ENCODE measurements at regions not wholly inside any gene's neighbourhood (a gene's known extent, or its start where the extent isn't known, plus 50 kb on each side); places are given as distances from the start of the nearest gene placed in this dataset.

DNA sequence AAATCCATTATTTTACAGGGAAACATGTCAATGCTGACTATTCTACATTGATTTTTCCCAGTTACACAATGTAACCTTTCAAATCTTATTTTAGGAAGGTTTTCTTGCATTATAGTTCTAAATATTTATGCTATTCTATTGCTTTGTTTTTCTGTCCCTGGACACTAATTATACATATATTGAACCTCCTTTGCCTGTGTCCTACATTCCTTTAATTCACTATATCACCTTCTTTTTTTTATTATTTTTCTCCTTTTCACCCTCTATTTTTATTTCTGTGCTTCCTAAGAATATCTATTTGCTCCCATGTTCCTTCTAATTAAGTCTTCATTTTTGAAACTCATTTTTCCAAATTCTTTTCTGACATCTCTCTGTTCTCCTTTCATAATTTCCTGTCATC, 259.2 kb downstream of the TJP1 start:
- Mint-ChIP-seq H3K4me1 (no peaks in the 10 kb centered on the region), H3K4me3 (no peak overlapping the region), H3K9me3 (peaks cover 3 to 36% (median 11%) of the 10 kb centered on the region in 7 donors), H3K36me3 (peaks cover 0 to 16% of the 10 kb centered on the region in 2 donors), H3K27me3 (peaks cover 30 to 37% (median 30%) of the 10 kb centered on the region in 3 donors), H3K27ac (no peak overlapping the region)
- DNase-seq, result no peak
- ATAC-seq (ENCODE audit: low read depth in 2 of 2), result no peak

DNA sequence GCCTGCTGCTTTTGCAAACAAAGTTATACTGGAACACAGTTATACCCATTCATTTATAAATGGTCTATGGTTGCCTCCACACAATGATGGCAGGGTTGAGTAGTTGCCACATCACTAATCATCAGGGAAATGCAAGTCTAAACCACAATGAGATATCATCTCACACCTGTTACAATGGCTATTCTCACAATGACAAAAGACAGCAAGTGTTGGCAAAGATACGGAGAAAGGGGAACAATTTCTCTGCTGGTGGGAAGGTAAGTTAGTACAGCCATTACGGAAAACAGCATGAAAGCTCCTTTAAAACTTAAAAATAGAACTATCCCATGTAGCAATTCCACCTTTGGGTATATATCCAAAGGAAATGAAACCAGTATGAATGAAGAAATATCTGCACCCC, 261.4 kb downstream of the TJP1 start:
- no peak overlapping the region for H3K27ac Mint-ChIP-seq
- peaks cover 3 to 28% (median 11%) of the 10 kb centered on the region in 7 donors for H3K9me3 Mint-ChIP-seq
- no peak for DNase-seq
- H3K36me3 Mint-ChIP-seq, result peaks cover 0 to 7% of the 10 kb centered on the region in 2 donors
- no peaks in the 10 kb centered on the region for H3K4me1 Mint-ChIP-seq
- H3K4me3 Mint-ChIP-seq, result no peak overlapping the region
- no peak for ATAC-seq (ENCODE audit: low read depth in 2 of 2)
- H3K27me3 Mint-ChIP-seq, result peaks cover 13 to 25% (median 22%) of the 10 kb centered on the region in 3 donors

DNA sequence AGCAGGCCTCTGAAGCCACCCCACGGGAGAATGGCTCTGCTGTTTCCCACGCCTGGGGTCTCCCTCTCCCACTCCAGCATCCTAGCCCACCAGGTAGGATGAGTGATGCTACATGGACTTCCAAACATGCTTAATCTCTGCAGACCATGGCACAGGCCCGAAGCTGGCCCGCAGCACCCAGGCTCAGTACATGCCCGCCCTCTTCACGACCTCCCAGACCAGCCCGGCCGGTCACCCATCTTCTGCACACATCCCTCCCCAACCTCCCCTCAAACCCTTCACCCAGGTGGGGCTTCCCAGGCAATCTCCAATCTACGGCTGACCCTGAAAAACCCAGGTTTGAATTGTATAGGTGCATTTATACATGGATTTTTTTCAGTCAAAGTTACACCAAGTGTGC, 264.0 kb downstream of the TJP1 start:
- H3K4me3 Mint-ChIP-seq, result no peak overlapping the region
- no peak overlapping the region for H3K27ac Mint-ChIP-seq
- DNase-seq (no peak), ATAC-seq (ENCODE audit: low read depth in 2 of 2) (no peak)
- H3K4me1 Mint-ChIP-seq, result no peaks in the 10 kb centered on the region
- H3K9me3 Mint-ChIP-seq, result peaks cover 0 to 17% (median 10%) of the 10 kb centered on the region in 7 donors
- peaks cover 0 to 7% of the 10 kb centered on the region in 2 donors for H3K36me3 Mint-ChIP-seq
- peaks cover 13 to 19% (median 15%) of the 10 kb centered on the region in 3 donors for H3K27me3 Mint-ChIP-seq

DNA sequence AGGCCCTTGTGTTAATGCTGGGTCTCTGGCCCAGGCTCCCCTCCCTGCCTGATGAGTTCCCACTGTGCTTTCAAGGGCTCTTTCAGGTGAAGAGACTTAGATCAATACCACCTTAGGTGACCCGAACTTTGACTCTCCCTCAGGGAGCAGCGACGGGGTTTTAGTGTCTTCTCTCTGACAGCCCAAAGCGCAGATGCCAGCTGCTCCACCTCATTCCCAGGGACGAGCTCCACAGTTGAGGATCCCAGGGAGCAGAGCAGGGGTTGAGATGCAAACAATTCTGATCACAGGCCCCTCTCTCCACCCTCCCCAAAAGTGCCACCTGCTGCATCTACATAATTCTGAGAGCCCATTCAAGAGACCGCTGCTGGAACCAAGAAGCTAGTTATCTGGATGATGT, 265.1 kb downstream of the TJP1 start:
- H3K9me3 Mint-ChIP-seq, result peaks cover 0 to 18% (median 8%) of the 10 kb centered on the region in 7 donors
- no peaks in the 10 kb centered on the region for H3K4me1 Mint-ChIP-seq
- H3K36me3 Mint-ChIP-seq, result peaks cover 0 to 6% of the 10 kb centered on the region in 2 donors
- ATAC-seq (ENCODE audit: low read depth in 2 of 2), result no peak
- no peak overlapping the region for H3K4me3 Mint-ChIP-seq
- H3K27me3 Mint-ChIP-seq, result peaks cover 13 to 19% (median 14%) of the 10 kb centered on the region in 3 donors
- no peak overlapping the region for H3K27ac Mint-ChIP-seq
- DNase-seq, result no peak

DNA sequence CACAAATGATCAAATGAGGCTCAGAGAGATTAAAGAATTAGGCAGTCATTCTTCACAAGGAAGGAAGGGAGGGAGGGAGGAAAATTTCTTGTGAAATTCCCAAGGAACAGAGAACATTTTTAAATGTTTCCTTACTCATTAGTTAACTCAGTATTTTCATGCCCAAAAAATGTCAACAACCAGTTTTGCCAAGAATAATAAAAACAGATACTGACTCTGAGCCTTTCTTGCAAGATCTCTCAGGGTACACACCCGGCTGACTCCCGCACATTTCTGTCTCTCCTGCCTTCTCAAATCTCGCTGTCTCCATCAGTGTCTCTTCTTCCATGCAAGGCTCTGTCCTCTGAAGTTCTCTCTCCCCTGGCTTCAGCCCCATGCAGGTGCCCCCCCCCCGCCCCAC, 265.9 kb downstream of the TJP1 start:
- H3K27me3 Mint-ChIP-seq, result peaks cover 9 to 19% (median 13%) of the 10 kb centered on the region in 3 donors
- H3K4me3 Mint-ChIP-seq, result no peak overlapping the region
- ATAC-seq (ENCODE audit: low read depth in 2 of 2), result no peak
- no peaks in the 10 kb centered on the region for H3K36me3 Mint-ChIP-seq
- H3K4me1 Mint-ChIP-seq, result no peaks in the 10 kb centered on the region
- DNase-seq, result no peak
- peaks cover 0 to 14% (median 4%) of the 10 kb centered on the region in 7 donors for H3K9me3 Mint-ChIP-seq
- no peak overlapping the region for H3K27ac Mint-ChIP-seq

DNA sequence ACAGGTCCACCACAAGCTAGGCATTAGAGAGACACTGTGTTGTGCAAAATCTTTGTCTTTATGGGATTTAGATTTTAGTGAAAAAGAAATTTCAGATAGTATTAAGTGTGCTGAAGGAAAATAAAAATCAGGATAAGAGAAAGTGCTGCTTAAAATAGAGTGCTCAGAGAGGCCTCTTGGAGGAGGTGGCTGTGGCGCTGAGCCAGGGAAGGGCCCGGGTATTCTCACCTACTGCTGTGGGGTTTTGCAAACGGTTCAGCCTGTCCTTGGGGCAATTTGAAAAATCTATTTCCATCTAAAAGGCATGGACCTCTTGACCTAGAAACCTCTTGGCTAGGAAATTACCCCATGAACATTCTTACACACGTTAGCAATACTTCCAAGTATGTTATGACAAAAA, 267.7 kb downstream of the TJP1 start:
- no peak for ATAC-seq (ENCODE audit: low read depth in 2 of 2)
- H3K4me3 Mint-ChIP-seq, result no peak overlapping the region
- no peak for DNase-seq
- H3K4me1 Mint-ChIP-seq, result no peaks in the 10 kb centered on the region
- H3K27me3 Mint-ChIP-seq, result peaks cover 4 to 12% (median 9%) of the 10 kb centered on the region in 3 donors
- no peak overlapping the region for H3K27ac Mint-ChIP-seq
- peaks cover 0 to 11% (median 4%) of the 10 kb centered on the region in 7 donors for H3K9me3 Mint-ChIP-seq
- H3K36me3 Mint-ChIP-seq, result no peaks in the 10 kb centered on the region

DNA sequence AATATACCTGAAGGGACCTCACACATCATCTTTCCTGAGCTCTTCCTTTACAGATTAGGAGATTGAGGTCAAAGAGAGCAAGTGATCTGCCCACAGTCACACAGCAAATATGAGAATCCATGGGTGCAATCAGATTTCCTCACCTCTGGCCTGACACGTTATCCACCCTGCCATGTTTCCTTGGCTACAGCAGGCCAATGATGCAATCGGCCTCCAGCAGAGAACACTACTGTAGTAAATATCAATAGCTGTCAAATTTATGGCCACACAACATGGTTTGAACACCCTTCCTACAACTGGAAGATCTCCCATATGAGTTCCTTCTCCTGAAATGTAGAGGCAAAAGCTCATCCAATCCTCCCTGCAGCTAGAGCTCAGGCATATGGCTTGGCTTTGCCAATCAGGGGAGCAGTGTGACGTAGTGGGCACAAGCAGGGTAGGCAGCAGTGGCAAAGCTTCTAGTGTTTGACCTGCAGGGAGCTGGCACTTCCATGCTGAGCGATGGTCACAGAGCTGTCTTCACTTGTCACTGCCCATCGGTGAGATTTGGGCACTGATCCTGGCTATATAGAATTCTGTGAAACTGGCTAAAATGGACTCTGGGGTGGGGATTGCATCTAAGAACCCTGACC, 271.3 kb downstream of the TJP1 start:
- no peak for DNase-seq
- Mint-ChIP-seq H3K27ac (no peak overlapping the region), H3K4me3 (peak overlapping the region in 1 of 8 donors; percentile 18), H3K36me3 (no peaks in the 10 kb centered on the region), H3K4me1 (no peaks in the 10 kb centered on the region), H3K27me3 (peaks cover 0 to 6% (median 0%) of the 10 kb centered on the region in 3 donors), H3K9me3 (peaks cover 6 to 20% (median 8%) of the 10 kb centered on the region in 7 donors)
- no peak for ATAC-seq (ENCODE audit: low read depth in 2 of 2)

DNA sequence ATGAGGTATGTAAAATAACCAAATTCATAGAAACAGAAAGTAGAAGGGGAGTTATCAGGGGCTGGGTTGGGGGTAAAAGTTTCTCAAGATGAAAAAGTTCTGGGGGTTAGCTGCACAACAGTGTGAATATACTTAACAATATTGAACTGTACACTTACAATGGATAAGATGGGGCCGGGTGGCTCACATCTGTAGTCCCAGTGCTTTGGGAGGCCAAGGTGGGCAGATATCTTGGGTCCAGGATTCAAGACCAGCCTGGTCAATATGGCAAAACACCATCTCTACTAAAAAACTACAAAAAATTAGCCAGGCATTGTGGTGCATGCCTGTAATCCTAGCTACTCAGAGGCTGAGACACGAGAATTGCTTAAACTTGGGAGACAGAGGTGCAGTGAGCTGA, 274.3 kb downstream of the TJP1 start:
- H3K27me3 Mint-ChIP-seq, result peaks cover 0 to 6% (median 0%) of the 10 kb centered on the region in 3 donors
- H3K9me3 Mint-ChIP-seq, result peaks cover 11 to 33% (median 15%) of the 10 kb centered on the region in 7 donors
- H3K36me3 Mint-ChIP-seq, result no peaks in the 10 kb centered on the region
- H3K27ac Mint-ChIP-seq, result no peak overlapping the region
- H3K4me3 Mint-ChIP-seq, result peak overlapping the region in 1 of 8 donors; percentile 20
- ATAC-seq (ENCODE audit: low read depth in 2 of 2) (no peak), DNase-seq (no peak)
- no peaks in the 10 kb centered on the region for H3K4me1 Mint-ChIP-seq

DNA sequence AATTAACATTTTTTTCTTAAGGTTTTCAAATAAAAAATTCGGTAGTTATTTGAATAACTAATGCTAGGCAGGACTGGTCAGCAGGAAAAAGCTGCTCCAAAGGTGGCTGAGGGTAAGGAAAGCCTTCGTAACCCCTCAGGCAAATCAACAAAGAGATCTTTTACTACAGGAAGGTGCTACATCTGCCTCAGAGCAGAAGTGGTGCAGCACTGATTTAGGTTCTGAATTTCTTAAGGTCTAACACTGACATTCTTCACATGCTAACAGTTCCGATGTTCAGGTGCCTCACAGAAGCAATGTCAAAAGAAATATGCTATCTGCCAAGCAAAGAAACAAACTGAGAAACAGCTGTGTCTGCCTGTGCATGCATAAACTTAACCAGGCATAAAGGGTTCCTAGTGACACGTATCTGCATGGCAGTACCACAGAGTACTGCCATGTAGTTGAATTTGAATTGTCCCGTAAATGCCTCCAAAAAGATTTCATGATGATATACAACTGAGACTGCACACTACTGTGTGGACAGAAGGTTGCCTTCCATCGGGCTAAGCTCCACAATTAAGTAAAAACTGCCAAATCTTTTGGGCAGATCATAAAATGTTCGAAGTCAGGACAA, 275.0 kb upstream of the NSMCE3 start:
- Mint-ChIP-seq H3K4me3 (no peak overlapping the region), H3K36me3 (no peaks in the 10 kb centered on the region), H3K27ac (no peak overlapping the region), H3K4me1 (no peaks in the 10 kb centered on the region), H3K9me3 (peaks cover 9 to 39% (median 16%) of the 10 kb centered on the region in 7 donors), H3K27me3 (peaks cover 0 to 6% (median 0%) of the 10 kb centered on the region in 3 donors)
- no peak for ATAC-seq (ENCODE audit: low read depth in 2 of 2)
- no peak for DNase-seq

DNA sequence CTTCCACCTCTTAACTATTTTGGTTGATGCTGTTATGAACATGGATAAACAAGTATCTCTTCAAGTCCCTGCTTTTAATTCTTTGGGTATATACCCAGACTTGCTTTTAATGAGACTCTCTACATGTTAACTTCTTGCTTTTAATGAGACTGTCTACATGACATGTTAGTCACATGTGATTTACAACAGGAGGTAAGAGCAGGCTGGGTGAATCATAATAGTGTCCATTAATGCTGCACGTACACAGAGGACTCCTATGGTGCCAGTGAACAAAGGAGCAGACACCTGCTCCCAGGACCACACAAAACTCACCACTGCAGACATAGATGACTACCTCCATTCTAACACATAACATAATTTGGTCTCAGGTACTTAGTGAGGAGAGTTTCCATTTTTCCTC, 273.4 kb upstream of the NSMCE3 start:
- Mint-ChIP-seq H3K36me3 (no peaks in the 10 kb centered on the region), H3K4me1 (no peaks in the 10 kb centered on the region), H3K4me3 (no peak overlapping the region), H3K9me3 (peaks cover 9 to 36% (median 16%) of the 10 kb centered on the region in 7 donors), H3K27ac (no peak overlapping the region), H3K27me3 (peaks cover 0 to 6% (median 3%) of the 10 kb centered on the region in 3 donors)
- DNase-seq (no peak), ATAC-seq (ENCODE audit: low read depth in 2 of 2) (no peak)

DNA sequence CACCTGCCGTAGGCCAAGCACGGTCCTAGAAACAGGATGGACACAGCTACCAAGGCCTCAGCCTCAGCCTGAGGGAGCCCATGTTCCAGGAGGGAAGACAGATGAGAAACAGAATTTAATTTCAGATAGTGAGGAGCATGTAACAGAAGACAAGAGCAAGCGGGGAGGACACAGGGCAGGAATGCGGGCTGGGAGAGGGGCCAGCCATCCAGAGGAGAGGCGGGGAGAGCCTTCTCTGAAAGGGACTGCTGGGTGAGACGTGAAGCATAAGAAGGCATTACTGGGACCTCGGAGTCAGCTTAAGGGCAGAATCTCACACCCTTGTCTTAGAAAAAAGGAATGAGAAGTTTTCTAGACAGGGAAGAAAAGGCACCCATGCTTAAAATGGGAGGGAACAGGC, 271.7 kb upstream of the NSMCE3 start:
- Mint-ChIP-seq H3K36me3 (no peaks in the 10 kb centered on the region), H3K4me3 (no peak overlapping the region), H3K4me1 (no peaks in the 10 kb centered on the region), H3K27ac (no peak overlapping the region), H3K27me3 (peaks cover 0 to 6% (median 4%) of the 10 kb centered on the region in 3 donors), H3K9me3 (peaks cover 8 to 25% (median 14%) of the 10 kb centered on the region in 7 donors)
- ATAC-seq (ENCODE audit: low read depth in 2 of 2), result no peak
- no peak for DNase-seq

DNA sequence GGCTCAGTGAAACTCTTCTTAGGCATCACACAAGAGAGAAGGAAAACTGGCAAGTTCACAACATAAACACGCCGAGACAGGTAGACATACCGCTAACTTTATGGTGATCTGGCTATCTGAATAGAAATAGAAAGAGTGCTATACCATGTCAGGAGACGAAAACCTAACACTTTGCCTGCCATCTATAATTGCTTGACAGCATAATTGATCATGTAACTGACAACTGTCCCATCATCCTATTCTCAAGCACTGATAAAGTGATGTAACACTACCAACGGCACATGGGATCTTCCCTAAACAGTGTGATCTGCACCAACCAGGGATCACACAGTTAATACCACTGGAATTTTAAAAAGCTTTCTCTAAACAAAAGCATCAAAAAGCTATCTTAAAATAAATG, 270.9 kb upstream of the NSMCE3 start:
- peaks cover 0 to 6% (median 4%) of the 10 kb centered on the region in 3 donors for H3K27me3 Mint-ChIP-seq
- DNase-seq, result no peak
- peaks cover 2 to 17% (median 8%) of the 10 kb centered on the region in 7 donors for H3K9me3 Mint-ChIP-seq
- H3K4me1 Mint-ChIP-seq, result no peaks in the 10 kb centered on the region
- no peak overlapping the region for H3K27ac Mint-ChIP-seq
- no peak overlapping the region for H3K4me3 Mint-ChIP-seq
- no peak for ATAC-seq (ENCODE audit: low read depth in 2 of 2)
- H3K36me3 Mint-ChIP-seq, result no peaks in the 10 kb centered on the region

DNA sequence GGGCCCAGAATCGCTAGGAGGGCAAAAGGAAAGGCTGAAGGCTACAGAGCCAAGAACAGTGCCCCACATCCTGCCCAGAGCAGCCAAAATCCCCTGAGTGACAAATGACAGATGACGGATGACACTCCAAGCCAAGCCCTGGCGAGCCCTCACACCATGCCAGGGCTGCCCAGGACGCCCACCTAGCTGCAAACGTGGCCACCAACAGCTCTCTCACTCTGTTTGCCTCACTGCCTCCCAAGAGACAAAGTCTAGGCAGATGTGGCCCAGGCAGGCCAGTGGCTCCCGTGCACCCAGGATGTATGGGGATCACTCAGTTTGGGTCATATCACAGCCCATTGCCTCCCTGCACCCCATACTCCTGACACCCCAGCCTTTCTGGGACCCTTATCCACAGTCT, 270.1 kb upstream of the NSMCE3 start:
- DNase-seq (no peak), ATAC-seq (ENCODE audit: low read depth in 2 of 2) (no peak)
- H3K4me3 Mint-ChIP-seq, result no peak overlapping the region
- H3K4me1 Mint-ChIP-seq, result no peaks in the 10 kb centered on the region
- H3K27me3 Mint-ChIP-seq, result peaks cover 0 to 6% (median 4%) of the 10 kb centered on the region in 3 donors
- H3K9me3 Mint-ChIP-seq, result peaks cover 2 to 12% (median 4%) of the 10 kb centered on the region in 7 donors
- H3K27ac Mint-ChIP-seq, result no peak overlapping the region
- no peaks in the 10 kb centered on the region for H3K36me3 Mint-ChIP-seq

DNA sequence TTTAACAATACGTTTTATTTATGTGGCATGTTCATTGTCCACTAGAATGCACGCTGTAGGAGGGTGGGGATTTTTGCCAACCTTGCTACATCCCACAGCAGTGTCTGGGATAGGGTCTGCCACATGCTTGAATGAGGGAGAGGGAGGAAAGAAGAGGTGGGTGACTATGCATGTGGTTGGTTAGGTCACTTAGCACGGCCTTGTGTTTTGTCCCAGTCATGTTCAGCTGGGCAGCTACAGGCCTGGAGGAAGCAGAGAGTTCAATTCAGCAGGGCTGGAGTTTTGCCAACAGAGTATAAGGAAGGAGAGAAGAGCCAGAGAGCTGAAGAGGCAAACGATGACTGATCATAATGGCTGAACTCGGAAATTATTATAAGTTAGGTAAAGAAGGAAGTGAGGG, 268.4 kb upstream of the NSMCE3 start:
- H3K36me3 Mint-ChIP-seq, result no peaks in the 10 kb centered on the region

More for the DNA sequence above, 268.4 kb upstream of the NSMCE3 start:
- H3K4me1 Mint-ChIP-seq, result no peaks in the 10 kb centered on the region
- H3K27me3 Mint-ChIP-seq, result peaks cover 0 to 6% (median 4%) of the 10 kb centered on the region in 3 donors
- no peak overlapping the region for H3K4me3 Mint-ChIP-seq
- H3K27ac Mint-ChIP-seq, result no peak overlapping the region
- ATAC-seq (ENCODE audit: low read depth in 2 of 2), result no peak
- peaks cover 1 to 8% (median 3%) of the 10 kb centered on the region in 7 donors for H3K9me3 Mint-ChIP-seq
- no peak for DNase-seq
